ENCODE measurements at regions not wholly inside any gene's neighbourhood (a gene's known extent, or its start where the extent isn't known, plus 50 kb on each side); places are given as distances from the start of the nearest gene placed in this dataset.

GRCh38 chr11:122441666-122442035, 213.9 kb upstream of the UBASH3B start:
- WGBS, 2 experiments (ENCODE audit: extremely low coverage in 1 of 2, insufficient coverage in 1 of 2, insufficient read length in 1 of 2, insufficient replicate concordance in 2 of 2, low coverage in 1 of 2, low lambda C conversion rate in 2 of 2, missing lambda C conversion rate in 1 of 2), result 0% methylated on average over 3 of the region's 3 CpGs; no CpG with 5 or more reads in 1 of the 2 experiments

More at GRCh38 chr11:122441666-122442035, 213.9 kb upstream of the UBASH3B start:
- peak overlapping the region; percentile 22; the same call in 1 of the 2 replicates for H2BK20ac ChIP-seq (ENCODE audit: low read length)
- H3K27me3 ChIP-seq (replicated peaks in 1 of 4; ENCODE audit: control insufficient read depth in 3 of 4, extremely low read depth in 1 of 4, insufficient read depth in 3 of 4, low read length in 3 of 4), result 0 out of 7 replicates have a peak, but pooled peaks cover 0 to 2% (median 0%) of the 10 kb centered on the region in 4 experiments
- no peaks in the 10 kb centered on the region for H3K79me1 ChIP-seq (ENCODE audit: low read depth, low read length)
- H3K14ac ChIP-seq (ENCODE audit: insufficient read length), result no peak overlapping the region
- H3K79me2 ChIP-seq (ENCODE audit: control insufficient read depth in 1 of 2, insufficient read depth in 2 of 2, low read length in 2 of 2), result no peaks in the 10 kb centered on the region
- TF ChIP-seq RAD21 (IDR thresholded peaks at IDR 0.05 in 1 of 2, conservative IDR thresholded peaks at IDR 0.05 in 1 of 2; ENCODE audit: low read depth in 2 of 2, low read length in 2 of 2) (no peak), KDM5A (IDR thresholded peaks at IDR 0.05; ENCODE audit: low read length) (no peak), SIRT6 (IDR thresholded peaks at IDR 0.05; ENCODE audit: low read length) (no peak), SP2 (IDR thresholded peaks at IDR 0.05; ENCODE audit: low read length) (no peak), YY1 (IDR thresholded peaks at IDR 0.05; ENCODE audit: low read depth, low read length) (no peak), HDAC2 (IDR thresholded peaks at IDR 0.05; ENCODE audit: borderline replicate concordance in 1 of 2, low read depth in 2 of 2, low read length in 2 of 2) (no peak)
- H2BK5ac ChIP-seq (ENCODE audit: low read depth, low read length), result no peak overlapping the region
- no peak overlapping the region for H3K4ac ChIP-seq (replicated peaks; ENCODE audit: insufficient read length, low read depth, low read length)
- no peak overlapping the region for H3K23ac ChIP-seq (ENCODE audit: insufficient read length)
- no peak for FAIRE-seq
- H4K8ac ChIP-seq (ENCODE audit: extremely low read depth, insufficient read depth, low read length), result no peak overlapping the region
- H4K20me1 ChIP-seq (replicated peaks in 1 of 2; ENCODE audit: control insufficient read depth in 1 of 2, insufficient read depth in 2 of 2, low read length in 2 of 2), result no peaks in the 10 kb centered on the region
- no peak overlapping the region for H3K9ac ChIP-seq (replicated peaks in 1 of 4; ENCODE audit: extremely low read depth in 1 of 4, low read depth in 3 of 4, low read length in 3 of 4)
- H2AFZ ChIP-seq (ENCODE audit: low read length), result no peak overlapping the region
- ChIA-PET POLR2A (ENCODE audit: partially characterized antibody) (no interaction called here), CTCF (ENCODE audit: partially characterized antibody) (interaction anchor here (1.0 to 1.1 kb wide), 2 partner anchors 64 to 226 kb away, joined by 4 to 5 read pairs; no protein-coding TSS in a partner anchor)
- no peak overlapping the region for H3K56ac ChIP-seq (replicated peaks; ENCODE audit: insufficient read length, low read depth, low read length)
- H3K4me3 ChIP-seq (ENCODE audit: extremely low read depth in 1 of 4, insufficient read depth in 2 of 4, low read depth in 3 of 4, low read length in 4 of 4), result peak overlapping the region; percentile 3 to 57 (median 36); a peak in 7 of 8 replicates
- H3K4me2 ChIP-seq (ENCODE audit: insufficient read depth in 1 of 2, low read depth in 2 of 2, low read length in 2 of 2), result peak overlapping the region; percentile 73 to 79
- peak overlapping the region; percentile 32 for H4K91ac ChIP-seq (replicated peaks; ENCODE audit: insufficient read length, low read length)
- H3K23me2 ChIP-seq (ENCODE audit: low read depth, low read length), result peaks cover 5% of the 10 kb centered on the region; the same call in 1 of the 2 replicates
- peaks cover 4 to 15% (median 11%) of the 10 kb centered on the region in 4 experiments; a peak in 5 of 7 replicates for H3K4me1 ChIP-seq (replicated peaks in 1 of 4; ENCODE audit: control insufficient read depth in 3 of 4, insufficient read depth in 4 of 4, low read length in 3 of 4)
- no peaks in the 10 kb centered on the region for H3K36me3 ChIP-seq (ENCODE audit: control insufficient read depth in 2 of 4, insufficient read depth in 4 of 4, low read length in 3 of 4)
- H3K9me3 ChIP-seq (ENCODE audit: insufficient read depth in 2 of 2, low read depth in 1 of 2, low read length in 1 of 2), result no peaks in the 10 kb centered on the region
- no peak overlapping the region for H3K18ac ChIP-seq (ENCODE audit: extremely low read depth, low read length)
- H2BK12ac ChIP-seq (ENCODE audit: low read depth, low read length), result no peak overlapping the region; the same call in 1 of the 2 replicates
- no peak overlapping the region for H3K27ac ChIP-seq (ENCODE audit: low read depth, low read length)
- no peak overlapping the region for H4K5ac ChIP-seq (ENCODE audit: insufficient read length, low read depth, low read length)
- no peak overlapping the region for H2AK5ac ChIP-seq (ENCODE audit: low read depth, low read length)
- DNase-seq (ENCODE audit: low read depth in 1 of 2, low spot score in 2 of 2), result no peak
- no peak overlapping the region for H2BK15ac ChIP-seq (ENCODE audit: low read length)
- no peak overlapping the region for H2BK120ac ChIP-seq (replicated peaks; ENCODE audit: low read depth, low read length)

Data from H1 (cell line).